PC-9 (cell line): ENCODE measurements at regions not wholly inside any gene's neighbourhood (a gene's known extent, or its start where the extent isn't known, plus 50 kb on each side); places are given as distances from the start of the nearest gene placed in this dataset.

ENCODE experiments used
- BruUV-seq: library from RNA; stranded (reverse); fragments of 400-500 nt; replicated peaks from 2 replicates; lab custom pipeline; 2021; lab: Mats Ljungman, UMichigan
- CTCF ChIA-PET: fragments of 300-600 bp; sonication (Branson Sonifier 250); formaldehyde crosslinking; loops from one replicate; lab custom pipeline; 2022; ENCODE audit warnings: antibody characterized with exemption; lab: Charles Lee
- POLR2A ChIA-PET: fragments of 300-600 bp; sonication (Branson Sonifier 250); formaldehyde crosslinking; loops from one replicate; lab custom pipeline; 2022; ENCODE audit warnings: antibody characterized with exemption; ENCODE audit not compliant: unreplicated experiment; lab: Charles Lee
- DNase-seq, 2 experiments: peaks; one replicate each; pipeline versions ENCODE4 v3.0.0 to v3.0.0-alpha.2; 2015 to 2022; ENCODE audit warnings: mixed read lengths in 1 of 2
- H2AFZ ChIP-seq: fragments of 200-600 bp; sonication (generic); 2 replicates; pipeline ENCODE4 v1.8.1; 2017; ENCODE audit warnings: antibody characterized with exemption
- H3F3A ChIP-seq: fragments of 200-600 bp; sonication (generic); 2 replicates; pipeline ENCODE4 v1.8.1; 2017; ENCODE audit warnings: antibody characterized with exemption, mild to moderate bottlenecking, low read depth; ENCODE audit not compliant: insufficient read depth
- H3K27ac ChIP-seq: fragments of 200-600 bp; sonication (generic); 2 replicates; pipeline ENCODE4 v1.6.1; 2016; ENCODE audit warnings: mixed run types
- H3K27me3 ChIP-seq: fragments of 200-600 bp; sonication (generic); 2 replicates; pipeline ENCODE4 v1.6.1; 2016; ENCODE audit warnings: low read depth, mixed run types; ENCODE audit not compliant: insufficient read depth
- H3K36me3 ChIP-seq: fragments of 200-600 bp; sonication (generic); 2 replicates; pipeline ENCODE4 v1.6.1; 2016; ENCODE audit warnings: low read depth, mixed run types
- H3K4me1 ChIP-seq: fragments of 200-600 bp; sonication (generic); replicated peaks from 2 replicates; pipeline ENCODE4 v1.6.1; 2016; ENCODE audit warnings: mixed run types; ENCODE audit not compliant: insufficient read depth
- H3K4me2 ChIP-seq: fragments of 200-600 bp; sonication (generic); 2 replicates; pipeline ENCODE4 v1.6.1; 2017; ENCODE audit warnings: mixed run types
- H3K4me3 ChIP-seq: fragments of 200-600 bp; sonication (generic); 2 replicates; pipeline ENCODE4 v1.6.1; 2016; ENCODE audit warnings: mixed run types
- H3K79me2 ChIP-seq: fragments of 200-600 bp; sonication (generic); 2 replicates; pipeline ENCODE4 v1.6.1; 2017; ENCODE audit warnings: low read depth, mixed run types
- H3K9me2 ChIP-seq: fragments of 200-600 bp; sonication (generic); 2 replicates; pipeline ENCODE4 v1.8.1; 2017; ENCODE audit warnings: mild to moderate bottlenecking; ENCODE audit not compliant: insufficient read depth
- H3K9me3 ChIP-seq: fragments of 200-600 bp; sonication (generic); 2 replicates; pipeline ENCODE4 v1.8.1; 2016; ENCODE audit warnings: low read depth; ENCODE audit not compliant: insufficient read depth
- H4K20me1 ChIP-seq: fragments of 200-600 bp; sonication (generic); 2 replicates; pipeline ENCODE4 v1.8.1; 2017; ENCODE audit not compliant: insufficient read depth
- EZH2 ChIP-seq: fragments of 200-600 bp; sonication (generic); IDR thresholded peaks from 2 replicates; pipeline ENCODE4 v1.8.0; 2017; ENCODE audit warnings: antibody characterized with exemption, low read depth
- intact Hi-C: fragments of 100-400 bp; cut with micrococcal nuclease; formaldehyde crosslinking; loops from one replicate; pipeline ENCODE4 v1.10.0; 2022; ENCODE audit not compliant: unreplicated experiment
- TF ChIP-seq, protein P1 (sequence below): fragments of 200-600 bp; sonication (generic); conservative IDR thresholded peaks from 2 replicates; pipeline ENCODE4 v1.6.1; 2017; ENCODE audit warnings: mixed run types, antibody characterized with exemption, mild to moderate bottlenecking, moderate library complexity

DNA sequence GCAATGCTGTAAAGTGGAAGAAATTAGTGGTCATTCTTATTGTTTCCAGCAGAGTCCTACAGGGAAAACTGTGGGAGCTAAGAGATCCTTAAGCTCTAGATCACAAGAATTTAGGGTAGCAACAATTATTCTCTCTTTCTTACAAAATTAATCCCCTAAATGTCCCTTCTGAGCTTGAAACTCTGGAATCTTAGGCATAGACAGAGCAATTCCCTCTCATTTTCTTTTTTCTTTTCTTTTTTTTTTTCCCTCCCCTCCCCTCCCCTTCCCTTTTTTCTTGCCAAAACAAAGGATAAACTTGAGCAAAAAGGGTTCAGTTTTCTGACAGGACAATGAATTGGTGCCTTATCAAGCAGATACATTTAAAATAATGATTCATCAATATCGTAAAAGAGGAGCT, 441.0 kb downstream of the DSC3 start:
- intact Hi-C loops, result no loop called here
- no peak overlapping the region for H3K4me3 ChIP-seq
- ChIA-PET POLR2A (no interaction called here), CTCF (no interaction called here)
- no peak overlapping the region for H2AFZ ChIP-seq
- H3K36me3 ChIP-seq, result no peaks in the 10 kb centered on the region
- H3F3A ChIP-seq, result no peaks in the 10 kb centered on the region
- H3K79me2 ChIP-seq, result no peaks in the 10 kb centered on the region
- H3K9me3 ChIP-seq, result no peaks in the 10 kb centered on the region
- BruUV-seq, result no TSS peak
- no peaks in the 10 kb centered on the region for H3K9me2 ChIP-seq
- no peaks in the 10 kb centered on the region for H3K4me1 ChIP-seq
- DNase-seq, result no peak
- H4K20me1 ChIP-seq, result no peaks in the 10 kb centered on the region
- no peak for TF ChIP-seq EZH2
- TF ChIP-seq, protein P1, sequence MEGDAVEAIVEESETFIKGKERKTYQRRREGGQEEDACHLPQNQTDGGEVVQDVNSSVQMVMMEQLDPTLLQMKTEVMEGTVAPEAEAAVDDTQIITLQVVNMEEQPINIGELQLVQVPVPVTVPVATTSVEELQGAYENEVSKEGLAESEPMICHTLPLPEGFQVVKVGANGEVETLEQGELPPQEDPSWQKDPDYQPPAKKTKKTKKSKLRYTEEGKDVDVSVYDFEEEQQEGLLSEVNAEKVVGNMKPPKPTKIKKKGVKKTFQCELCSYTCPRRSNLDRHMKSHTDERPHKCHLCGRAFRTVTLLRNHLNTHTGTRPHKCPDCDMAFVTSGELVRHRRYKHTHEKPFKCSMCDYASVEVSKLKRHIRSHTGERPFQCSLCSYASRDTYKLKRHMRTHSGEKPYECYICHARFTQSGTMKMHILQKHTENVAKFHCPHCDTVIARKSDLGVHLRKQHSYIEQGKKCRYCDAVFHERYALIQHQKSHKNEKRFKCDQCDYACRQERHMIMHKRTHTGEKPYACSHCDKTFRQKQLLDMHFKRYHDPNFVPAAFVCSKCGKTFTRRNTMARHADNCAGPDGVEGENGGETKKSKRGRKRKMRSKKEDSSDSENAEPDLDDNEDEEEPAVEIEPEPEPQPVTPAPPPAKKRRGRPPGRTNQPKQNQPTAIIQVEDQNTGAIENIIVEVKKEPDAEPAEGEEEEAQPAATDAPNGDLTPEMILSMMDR, result no peak
- no peak overlapping the region for H3K4me2 ChIP-seq
- H3K27me3 ChIP-seq, result no peaks in the 10 kb centered on the region
- no peak overlapping the region for H3K27ac ChIP-seq

DNA sequence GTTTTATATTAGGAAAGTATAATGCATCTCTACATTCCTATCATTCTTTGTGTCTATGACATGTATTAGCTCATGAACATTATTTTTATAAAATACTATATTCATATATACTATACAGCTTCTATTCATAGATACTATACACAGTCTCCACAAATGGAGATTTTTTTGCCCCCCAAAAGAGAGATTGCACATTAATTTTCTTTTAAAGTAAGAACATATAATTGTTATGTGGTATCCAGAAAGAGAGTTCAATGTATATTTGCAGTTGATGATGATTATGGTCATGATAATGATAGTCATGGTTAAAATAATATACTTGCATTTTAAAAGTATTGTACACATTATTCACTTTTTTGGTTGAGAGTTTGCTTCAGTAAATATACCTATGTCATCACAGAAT, 445.3 kb downstream of the DSC3 start:
- BruUV-seq, result no TSS peak
- CTCF ChIA-PET, result no interaction called here
- H3K4me3 ChIP-seq, result no peak overlapping the region
- H3K9me2 ChIP-seq, result no peaks in the 10 kb centered on the region
- POLR2A ChIA-PET, result no interaction called here
- no peaks in the 10 kb centered on the region for H3K4me1 ChIP-seq
- no peak overlapping the region for H2AFZ ChIP-seq
- H3K27ac ChIP-seq, result no peak overlapping the region
- no peaks in the 10 kb centered on the region for H3K9me3 ChIP-seq
- H4K20me1 ChIP-seq, result no peaks in the 10 kb centered on the region
- DNase-seq, result no peak
- no peaks in the 10 kb centered on the region for H3K27me3 ChIP-seq
- no peak overlapping the region for H3K4me2 ChIP-seq
- TF ChIP-seq, protein P1, result no peak
- no peak for TF ChIP-seq EZH2
- no peaks in the 10 kb centered on the region for H3K36me3 ChIP-seq
- intact Hi-C loops, result no loop called here
- H3K79me2 ChIP-seq, result no peaks in the 10 kb centered on the region
- no peaks in the 10 kb centered on the region for H3F3A ChIP-seq

DNA sequence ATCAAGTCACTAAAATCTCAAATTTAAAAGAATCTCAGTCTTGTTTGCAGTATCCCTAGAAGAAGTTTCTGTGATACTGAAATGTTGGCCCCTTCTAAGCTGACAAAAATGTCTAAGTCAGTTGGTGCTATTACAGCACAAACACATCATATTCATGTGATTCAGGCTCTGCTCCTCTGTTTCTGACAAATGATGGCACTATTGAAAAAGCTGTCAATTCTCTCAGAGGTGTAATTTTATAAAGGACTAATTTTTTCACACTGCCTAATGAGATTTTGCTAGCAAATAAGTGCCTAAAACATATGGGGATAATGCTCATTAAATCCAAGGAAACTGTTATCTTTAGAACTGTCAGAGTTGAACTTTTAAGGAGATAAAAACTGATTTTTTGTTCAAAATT, 445.9 kb downstream of the DSC3 start:
- no peak for TF ChIP-seq EZH2
- TF ChIP-seq, protein P1, result no peak

More for the DNA sequence above, 445.9 kb downstream of the DSC3 start:
- DNase-seq, result no peak
- Histone ChIP-seq H3K27me3 (no peaks in the 10 kb centered on the region), H3K4me2 (no peak overlapping the region), H3F3A (no peaks in the 10 kb centered on the region), H3K27ac (no peak overlapping the region), H3K4me1 (no peaks in the 10 kb centered on the region), H3K4me3 (no peak overlapping the region), H3K36me3 (no peaks in the 10 kb centered on the region), H3K9me2 (no peaks in the 10 kb centered on the region), H3K79me2 (no peaks in the 10 kb centered on the region), H4K20me1 (no peaks in the 10 kb centered on the region), H3K9me3 (no peaks in the 10 kb centered on the region), H2AFZ (no peak overlapping the region)
- CTCF ChIA-PET, result no interaction called here
- POLR2A ChIA-PET, result no interaction called here
- intact Hi-C loops, result no loop called here
- BruUV-seq, result no TSS peak
